ENCODE measurements at regions not wholly inside any gene's neighbourhood (a gene's known extent, or its start where the extent isn't known, plus 50 kb on each side); places are given as distances from the start of the nearest gene placed in this dataset.

DNA sequence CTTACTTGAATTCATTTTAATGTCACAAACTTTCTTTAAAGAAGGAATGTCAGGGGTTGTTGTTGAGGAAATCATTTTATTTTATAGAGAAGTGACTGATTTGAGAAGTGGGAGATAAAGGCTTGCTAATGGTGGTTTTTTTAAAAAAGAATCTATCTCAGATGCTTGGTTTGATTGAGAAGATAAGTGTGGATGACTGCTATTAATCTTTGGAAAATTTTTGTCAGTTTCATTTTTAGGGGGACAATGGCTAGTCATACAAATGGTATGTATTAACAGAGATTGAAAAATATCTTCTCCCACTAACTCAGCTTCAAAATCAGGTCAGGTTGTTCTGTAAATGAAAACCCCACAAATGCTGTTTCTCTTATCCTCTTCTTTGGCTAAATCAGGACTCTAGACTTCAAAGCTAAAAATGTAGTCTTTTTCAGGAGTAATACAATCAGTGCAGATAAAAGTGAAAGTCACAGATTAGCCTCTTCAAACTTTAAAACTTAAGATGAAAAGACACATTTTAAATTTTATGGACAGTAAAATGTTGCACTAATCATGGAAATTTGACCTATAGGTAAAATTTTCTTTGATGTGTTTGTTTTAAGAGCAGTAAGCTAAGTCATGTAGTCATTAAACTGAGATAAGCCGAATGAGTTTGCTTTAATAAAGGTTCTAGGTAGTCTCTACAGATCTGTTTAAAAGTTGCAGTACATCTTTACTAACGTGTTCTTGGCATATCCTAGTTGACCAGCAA lies 674.2 kb upstream of the VRK2 start:
- TF ChIP-seq POLR2A (IDR thresholded peaks at IDR 0.05; ENCODE audit: low read depth, low read length) (no peak), POLR2AphosphoS5 (IDR thresholded peaks at IDR 0.05; ENCODE audit: low read depth, low read length) (no peak), TAF1 (IDR thresholded peaks at IDR 0.05; ENCODE audit: borderline replicate concordance, low read depth, low read length) (no peak)

Measured in GM12892 (cell line).